HEK293 (cell line): ENCODE measurements at regions not wholly inside any gene's neighbourhood (a gene's known extent, or its start where the extent isn't known, plus 50 kb on each side); places are given as distances from the start of the nearest gene placed in this dataset.

Experiments
- CTCF ChIA-PET: fragments of 350-600 bp; formaldehyde crosslinking; extraction: SDS; loops from one replicate; lab custom pipeline; 2021; ENCODE audit warnings: antibody characterized with exemption; lab: Yijun Ruan, JAX
- POLR2A ChIA-PET: fragments of 300-600 bp; formaldehyde crosslinking; extraction: SDS; loops from one replicate; lab custom pipeline; 2020; ENCODE audit warnings: antibody characterized with exemption, inconsistent platforms; lab: Yijun Ruan, JAX
- H3K27ac ChIP-seq: fragments of 200-500 bp; sonication (Bioruptor generic); 2 replicates; pipeline ENCODE4 v1.5.1; 2014; ENCODE audit warnings: low read depth, low read length, control low read depth, inconsistent platforms; ENCODE audit errors: extremely low read depth
- H3K36me3 ChIP-seq, 2 experiments: fragments of 200-500 bp in 1 of 2; sonication (Bioruptor generic) in 1 of 2; 1 replicate in 1 of 2; 2 replicates in 1 of 2; pipeline ENCODE4 v1.5.1; 2014 to 2017; ENCODE audit warnings: inconsistent platforms in 2 of 2, low read length in 2 of 2; ENCODE audit not compliant: control insufficient read depth in 2 of 2, insufficient read depth in 1 of 2
- H3K4me1 ChIP-seq: fragments of 200-500 bp; sonication (Bioruptor generic); 2 replicates; pipeline ENCODE4 v1.5.1; 2014; ENCODE audit warnings: mild to moderate bottlenecking, low read length, inconsistent platforms; ENCODE audit not compliant: control insufficient read depth, insufficient read depth
- H3K4me3 ChIP-seq: 2 replicates; pipeline ENCODE4 v1.5.1; 2011; ENCODE audit warnings: low read depth, mild to moderate bottlenecking, control low read depth, low read length, moderate library complexity
- H3K9me3 ChIP-seq: fragments of 200-500 bp; sonication (Bioruptor generic); 2 replicates; pipeline ENCODE4 v1.5.1; 2014; ENCODE audit warnings: low read depth, low read length, inconsistent platforms; ENCODE audit not compliant: control insufficient read depth, insufficient read depth
- ATF2 ChIP-seq: fragments of 450-650 bp; formaldehyde crosslinking; IDR thresholded peaks from 2 replicates; pipeline ENCODE4 v1.5.1; 2016; ENCODE audit warnings: missing biosample characterization, missing genetic modification characterization, low read depth
- PRDM6 ChIP-seq: fragments of 450-650 bp; formaldehyde crosslinking; IDR thresholded peaks from 2 replicates; pipeline ENCODE4 v1.5.1; 2017; ENCODE audit warnings: missing biosample characterization, missing genetic modification characterization
- TSHZ1 ChIP-seq: fragments of 450-650 bp; formaldehyde crosslinking; IDR thresholded peaks from 2 replicates; pipeline ENCODE4 v1.5.1; 2016; ENCODE audit warnings: missing biosample characterization, missing genetic modification characterization, borderline replicate concordance
- ZNF121 ChIP-seq: fragments of 450-650 bp; formaldehyde crosslinking; IDR thresholded peaks from 2 replicates; pipeline ENCODE4 v1.5.1; 2016; ENCODE audit warnings: missing biosample characterization, missing genetic modification characterization
- ZNF138 ChIP-seq: fragments of 450-650 bp; formaldehyde crosslinking; IDR thresholded peaks from 2 replicates; pipeline ENCODE4 v1.5.1; 2016; ENCODE audit warnings: missing biosample characterization, missing genetic modification characterization, borderline replicate concordance
- ZNF19 ChIP-seq: fragments of 450-650 bp; formaldehyde crosslinking; IDR thresholded peaks from 2 replicates; pipeline ENCODE4; 2016; ENCODE audit warnings: missing biosample characterization, missing genetic modification characterization, low read depth
- ZNF292 ChIP-seq: fragments of 450-650 bp; formaldehyde crosslinking; IDR thresholded peaks from 2 replicates; pipeline ENCODE4 v1.5.1; 2016; ENCODE audit warnings: low read depth, missing biosample characterization, missing genetic modification characterization, borderline replicate concordance
- ZNF350 ChIP-seq: fragments of 450-650 bp; formaldehyde crosslinking; IDR thresholded peaks from 2 replicates; pipeline ENCODE4 v1.5.0; 2017; ENCODE audit warnings: missing biosample characterization, mild to moderate bottlenecking, missing genetic modification characterization
- ZNF404 ChIP-seq: fragments of 450-650 bp; formaldehyde crosslinking; IDR thresholded peaks from 2 replicates; pipeline ENCODE4 v1.5.1; 2017; ENCODE audit warnings: missing biosample characterization, missing genetic modification characterization
- ZNF423 ChIP-seq: fragments of 450-650 bp; formaldehyde crosslinking; IDR thresholded peaks from 2 replicates; pipeline ENCODE4 v1.5.1; 2016; ENCODE audit warnings: missing biosample characterization, missing genetic modification characterization
- ZNF449 ChIP-seq: fragments of 450-650 bp; formaldehyde crosslinking; IDR thresholded peaks from 2 replicates; pipeline ENCODE4 v1.5.1; 2017; ENCODE audit warnings: missing biosample characterization, mild to moderate bottlenecking, missing genetic modification characterization, moderate library complexity
- ZNF488 ChIP-seq: fragments of 450-650 bp; formaldehyde crosslinking; IDR thresholded peaks from 2 replicates; pipeline ENCODE4 v1.5.1; 2016; ENCODE audit warnings: missing biosample characterization, missing genetic modification characterization
- ZNF549 ChIP-seq: fragments of 450-650 bp; IDR thresholded peaks from 2 replicates; pipeline ENCODE4 v1.5.1; 2018; ENCODE audit warnings: missing biosample characterization, missing genetic modification characterization, mild to moderate bottlenecking, inconsistent platforms, moderate library complexity
- ZNF561 ChIP-seq: fragments of 450-650 bp; IDR thresholded peaks from 2 replicates; pipeline ENCODE4 v1.5.1; 2018; ENCODE audit warnings: missing biosample characterization, missing genetic modification characterization, borderline replicate concordance
- ZNF654 ChIP-seq: fragments of 450-650 bp; formaldehyde crosslinking; IDR thresholded peaks from 2 replicates; pipeline ENCODE4 v1.5.1; 2016; ENCODE audit warnings: low read depth, missing biosample characterization, missing genetic modification characterization

GRCh38 chr3:103926936-103927335 lies 1439.8 kb upstream of the ALCAM start:
- POLR2A ChIA-PET: no interaction called here

GRCh38 chr3:103927896-103928295 lies 1438.8 kb upstream of the ALCAM start:
- no peaks in the 10 kb centered on the region for H3K4me1 ChIP-seq
- no peaks in the 10 kb centered on the region for H3K9me3 ChIP-seq
- H3K36me3 ChIP-seq: no peaks in the 10 kb centered on the region
- peak; percentile 45; the same call in 1 of the 2 replicates for TF ChIP-seq ATF2 (tag by site-specific recombination)
- TF ChIP-seq ZNF654 (tag by site-specific recombination): no peak
- no peak for TF ChIP-seq ZNF423 (tag by site-specific recombination)
- TF ChIP-seq ZNF292 (tag by site-specific recombination): no peak
- no peak for TF ChIP-seq TSHZ1 (tag by site-specific recombination)
- no peak for TF ChIP-seq ZNF19
- TF ChIP-seq, all 188 proteins: peak for 1
- ChIA-PET POLR2A (no interaction called here), CTCF (interaction anchor here (0.6 kb wide), 1 partner anchor 137 kb away, joined by 3 read pairs; no protein-coding TSS in a partner anchor)
- Histone ChIP-seq H3K4me3 (no peak overlapping the region), H3K27ac (no peak overlapping the region)

More at GRCh38 chr3:103926936-103927335, 1439.8 kb upstream of the ALCAM start:
- CTCF ChIA-PET: no interaction called here
- H3K27ac ChIP-seq: no peak overlapping the region
- no peaks in the 10 kb centered on the region for H3K9me3 ChIP-seq
- TF ChIP-seq ZNF138 (tag by site-specific recombination): no peak
- TF ChIP-seq ZNF561 (tag by site-specific recombination): no peak
- no peak for TF ChIP-seq ZNF121 (tag by site-specific recombination)
- no peak for TF ChIP-seq ZNF449 (tag by site-specific recombination)
- no peak for TF ChIP-seq ZNF488 (tag by site-specific recombination)
- TF ChIP-seq PRDM6 (tag by site-specific recombination): no peak
- TF ChIP-seq ZNF350 (tag by site-specific recombination): no peak
- TF ChIP-seq ZNF549 (tag by site-specific recombination): no peak
- TF ChIP-seq ZNF404 (tag by site-specific recombination): no peak
- no peaks in the 10 kb centered on the region for H3K36me3 ChIP-seq
- H3K4me1 ChIP-seq: no peaks in the 10 kb centered on the region
- H3K4me3 ChIP-seq: no peak overlapping the region
